ENCODE measurements at regions not wholly inside any gene's neighbourhood (a gene's known extent, or its start where the extent isn't known, plus 50 kb on each side); places are given as distances from the start of the nearest gene placed in this dataset.

DNA sequence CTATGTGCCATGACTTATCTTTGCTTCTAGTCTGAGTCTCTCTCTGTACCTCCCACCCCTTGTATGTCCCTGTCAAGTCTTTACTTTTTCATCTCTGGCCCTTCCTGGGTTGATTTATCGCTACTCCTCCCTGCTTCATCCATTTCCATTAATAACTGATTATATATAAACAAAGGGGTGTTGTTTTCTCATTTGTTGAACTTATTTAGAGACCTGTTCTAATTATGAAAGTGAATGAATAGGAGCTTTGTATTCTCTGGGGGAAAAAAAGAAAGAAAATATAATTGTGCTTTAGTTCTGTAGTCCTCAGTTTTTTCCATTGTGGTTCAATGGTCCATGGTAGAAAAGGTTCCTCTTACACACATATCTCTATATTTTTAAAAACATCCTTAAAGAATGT, 328.9 kb upstream of the PPP2R3A start:
- H3K9me3 ChIP-seq (ENCODE audit: low read depth), result no peaks in the 10 kb centered on the region
- H3K27me3 ChIP-seq, result no peaks in the 10 kb centered on the region
- H3K4me1 ChIP-seq (ENCODE audit: insufficient read depth), result no peaks in the 10 kb centered on the region
- no peaks in the 10 kb centered on the region for H3K9me2 ChIP-seq (replicated peaks; ENCODE audit: insufficient read depth)
- TF ChIP-seq EZH2phosphoT487 (IDR thresholded peaks at IDR 0.05; ENCODE audit: low read depth, severe bottlenecking, unreplicated experiment) (no peak), EZH2 (IDR thresholded peaks at IDR 0.05; ENCODE audit: borderline replicate concordance) (no peak)
- TF ChIP-seq, protein P1, sequence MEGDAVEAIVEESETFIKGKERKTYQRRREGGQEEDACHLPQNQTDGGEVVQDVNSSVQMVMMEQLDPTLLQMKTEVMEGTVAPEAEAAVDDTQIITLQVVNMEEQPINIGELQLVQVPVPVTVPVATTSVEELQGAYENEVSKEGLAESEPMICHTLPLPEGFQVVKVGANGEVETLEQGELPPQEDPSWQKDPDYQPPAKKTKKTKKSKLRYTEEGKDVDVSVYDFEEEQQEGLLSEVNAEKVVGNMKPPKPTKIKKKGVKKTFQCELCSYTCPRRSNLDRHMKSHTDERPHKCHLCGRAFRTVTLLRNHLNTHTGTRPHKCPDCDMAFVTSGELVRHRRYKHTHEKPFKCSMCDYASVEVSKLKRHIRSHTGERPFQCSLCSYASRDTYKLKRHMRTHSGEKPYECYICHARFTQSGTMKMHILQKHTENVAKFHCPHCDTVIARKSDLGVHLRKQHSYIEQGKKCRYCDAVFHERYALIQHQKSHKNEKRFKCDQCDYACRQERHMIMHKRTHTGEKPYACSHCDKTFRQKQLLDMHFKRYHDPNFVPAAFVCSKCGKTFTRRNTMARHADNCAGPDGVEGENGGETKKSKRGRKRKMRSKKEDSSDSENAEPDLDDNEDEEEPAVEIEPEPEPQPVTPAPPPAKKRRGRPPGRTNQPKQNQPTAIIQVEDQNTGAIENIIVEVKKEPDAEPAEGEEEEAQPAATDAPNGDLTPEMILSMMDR (IDR thresholded peaks at IDR 0.05; ENCODE audit: poor library complexity), result no peak
- H3K4me2 ChIP-seq, result no peak overlapping the region
- no peak for DNase-seq (ENCODE audit: low spot score)
- no peaks in the 10 kb centered on the region for H3K36me3 ChIP-seq (replicated peaks; ENCODE audit: insufficient read depth, low read depth)
- H3K4me3 ChIP-seq, result no peak overlapping the region
- no peak overlapping the region for H3K27ac ChIP-seq
- no peak overlapping the region for H2AFZ ChIP-seq
- no peaks in the 10 kb centered on the region for H3K79me2 ChIP-seq
- WGBS (ENCODE audit: low lambda C conversion rate, missing lambda C conversion rate), result 96% methylated on average over 1 of the region's 1 CpG
- H4K20me1 ChIP-seq (ENCODE audit: insufficient read depth, poor library complexity, severe bottlenecking), result no peaks in the 10 kb centered on the region

DNA sequence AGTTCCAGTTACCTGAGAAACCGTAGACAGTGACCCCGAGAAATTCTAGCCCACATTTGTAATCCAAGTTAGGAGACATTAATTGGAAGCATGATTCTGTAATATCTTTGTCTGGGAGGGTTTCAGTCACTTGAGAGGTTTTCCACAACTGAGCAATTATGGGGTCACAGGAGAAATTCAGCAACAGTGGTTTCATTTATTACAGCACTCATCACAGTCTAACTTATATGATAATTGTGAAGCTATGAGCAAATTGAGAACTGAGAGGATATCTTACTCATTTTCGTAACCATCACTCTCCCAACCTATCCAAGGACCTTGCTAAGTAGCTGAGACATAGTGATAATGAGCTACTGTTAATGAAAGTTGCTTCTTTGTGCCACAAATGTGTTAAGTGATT, 328.5 kb upstream of the PPP2R3A start:
- 92% methylated on average over 3 of the region's 3 CpGs for WGBS (ENCODE audit: low lambda C conversion rate, missing lambda C conversion rate)
- H4K20me1 ChIP-seq (ENCODE audit: insufficient read depth, poor library complexity, severe bottlenecking), result no peaks in the 10 kb centered on the region
- no peak for DNase-seq (ENCODE audit: low spot score)
- no peaks in the 10 kb centered on the region for H3K36me3 ChIP-seq (replicated peaks; ENCODE audit: insufficient read depth, low read depth)
- TF ChIP-seq, protein P1 (IDR thresholded peaks at IDR 0.05; ENCODE audit: poor library complexity), result no peak
- TF ChIP-seq EZH2phosphoT487 (IDR thresholded peaks at IDR 0.05; ENCODE audit: low read depth, severe bottlenecking, unreplicated experiment) (no peak), EZH2 (IDR thresholded peaks at IDR 0.05; ENCODE audit: borderline replicate concordance) (no peak)
- no peak overlapping the region for H2AFZ ChIP-seq
- no peaks in the 10 kb centered on the region for H3K4me1 ChIP-seq (ENCODE audit: insufficient read depth)
- H3K79me2 ChIP-seq, result no peaks in the 10 kb centered on the region
- no peak overlapping the region for H3K4me3 ChIP-seq
- no peak overlapping the region for H3K4me2 ChIP-seq
- H3K9me3 ChIP-seq (ENCODE audit: low read depth), result no peaks in the 10 kb centered on the region
- no peak overlapping the region for H3K27ac ChIP-seq
- no peaks in the 10 kb centered on the region for H3K27me3 ChIP-seq
- H3K9me2 ChIP-seq (replicated peaks; ENCODE audit: insufficient read depth), result no peaks in the 10 kb centered on the region

DNA sequence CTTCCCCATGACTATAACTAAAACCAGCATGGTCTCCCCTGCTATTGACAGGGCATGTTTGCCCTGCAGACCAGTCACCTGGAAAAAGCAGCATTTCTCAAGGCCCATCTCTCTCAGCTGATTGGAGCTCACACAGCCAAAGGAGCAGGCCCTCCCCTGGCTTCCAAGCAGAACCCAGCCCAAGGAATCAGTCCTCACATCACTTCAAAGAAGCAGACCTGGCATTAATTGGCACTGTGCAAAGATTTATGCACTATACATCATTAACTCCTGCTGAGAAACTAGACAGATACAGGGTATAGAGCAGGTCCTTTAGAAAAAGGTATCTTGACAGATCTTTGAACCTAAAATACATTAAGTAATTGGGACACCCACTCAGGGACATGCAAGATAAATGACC, 323.8 kb upstream of the PPP2R3A start:
- H3K4me1 ChIP-seq (ENCODE audit: insufficient read depth), result no peaks in the 10 kb centered on the region
- TF ChIP-seq EZH2 (IDR thresholded peaks at IDR 0.05; ENCODE audit: borderline replicate concordance), result no peak
- TF ChIP-seq, protein P1 (IDR thresholded peaks at IDR 0.05; ENCODE audit: poor library complexity), result no peak
- no peak for TF ChIP-seq EZH2phosphoT487 (IDR thresholded peaks at IDR 0.05; ENCODE audit: low read depth, severe bottlenecking, unreplicated experiment)
- no peaks in the 10 kb centered on the region for H3K9me2 ChIP-seq (replicated peaks; ENCODE audit: insufficient read depth)
- no peaks in the 10 kb centered on the region for H3K79me2 ChIP-seq
- no peaks in the 10 kb centered on the region for H3K9me3 ChIP-seq (ENCODE audit: low read depth)
- no peak overlapping the region for H3K4me2 ChIP-seq
- no peak overlapping the region for H3K4me3 ChIP-seq
- DNase-seq (ENCODE audit: low spot score), result no peak
- no peaks in the 10 kb centered on the region for H4K20me1 ChIP-seq (ENCODE audit: insufficient read depth, poor library complexity, severe bottlenecking)
- H2AFZ ChIP-seq, result no peak overlapping the region
- no peak overlapping the region for H3K27ac ChIP-seq
- no peaks in the 10 kb centered on the region for H3K27me3 ChIP-seq
- no peaks in the 10 kb centered on the region for H3K36me3 ChIP-seq (replicated peaks; ENCODE audit: insufficient read depth, low read depth)

DNA sequence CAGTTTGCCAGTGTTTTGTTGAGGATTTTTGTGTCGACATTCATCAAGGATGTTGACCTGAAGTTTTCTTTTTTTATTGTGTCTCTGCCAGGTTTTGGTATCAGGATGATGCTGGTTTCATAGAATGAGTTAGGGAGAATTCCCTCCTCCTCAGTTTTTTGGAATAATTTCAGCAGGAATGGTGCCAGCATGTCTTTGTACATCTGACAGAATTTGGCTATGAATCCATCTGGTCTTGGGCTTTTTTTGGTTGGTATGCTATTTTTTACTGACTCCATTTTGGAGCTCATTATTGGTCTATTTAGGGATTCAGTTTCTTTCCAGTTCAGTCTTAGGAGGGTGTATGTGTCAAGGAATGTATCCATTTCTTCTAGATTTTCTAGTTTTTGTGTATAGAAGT, 320.0 kb upstream of the PPP2R3A start:
- Histone ChIP-seq H3K79me2 (no peaks in the 10 kb centered on the region), H2AFZ (no peak overlapping the region), H3K4me3 (no peak overlapping the region), H3K27ac (no peak overlapping the region), H3K36me3 (replicated peaks; ENCODE audit: insufficient read depth, low read depth) (no peaks in the 10 kb centered on the region), H3K4me2 (no peak overlapping the region), H3K9me2 (replicated peaks; ENCODE audit: insufficient read depth) (no peaks in the 10 kb centered on the region), H3K4me1 (ENCODE audit: insufficient read depth) (no peaks in the 10 kb centered on the region), H3K9me3 (ENCODE audit: low read depth) (no peaks in the 10 kb centered on the region), H3K27me3 (no peaks in the 10 kb centered on the region), H4K20me1 (ENCODE audit: insufficient read depth, poor library complexity, severe bottlenecking) (no peaks in the 10 kb centered on the region)
- TF ChIP-seq, protein P1 (IDR thresholded peaks at IDR 0.05; ENCODE audit: poor library complexity), result no peak
- TF ChIP-seq EZH2phosphoT487 (IDR thresholded peaks at IDR 0.05; ENCODE audit: low read depth, severe bottlenecking, unreplicated experiment), result no peak
- TF ChIP-seq EZH2 (IDR thresholded peaks at IDR 0.05; ENCODE audit: borderline replicate concordance), result no peak
- 89% methylated on average over 1 of the region's 1 CpG for WGBS (ENCODE audit: low lambda C conversion rate, missing lambda C conversion rate)
- no peak for DNase-seq (ENCODE audit: low spot score)
